ENCODE measurements at regions not wholly inside any gene's neighbourhood (a gene's known extent, or its start where the extent isn't known, plus 50 kb on each side); places are given as distances from the start of the nearest gene placed in this dataset.
"Not testable (repeated sequence)": the region's sequence is repeated elsewhere in the genome, so short reads cannot be mapped to it uniquely, and the experiment has no call there.

- no peak for TF ChIP-seq CTCF (IDR thresholded peaks at IDR 0.05; ENCODE audit: insufficient read depth, low read length, missing control alignments)
- ChIA-PET POLR2A (interaction anchor here (0.6 kb wide), 1 partner anchor 251 kb away, joined by 3 read pairs; no protein-coding TSS in a partner anchor), CTCF (no interaction called here)
- no peak overlapping the region for H3K4me3 ChIP-seq (ENCODE audit: low read depth, low read length)
- no peak for DNase-seq (ENCODE audit: low read depth, low spot score)
Measured at GRCh38 chr6:88443554-88443953, 277.4 kb upstream of the CNR1 start.

- no peak for TF ChIP-seq CTCF (IDR thresholded peaks at IDR 0.05; ENCODE audit: insufficient read depth, low read length, missing control alignments)
- ChIA-PET POLR2A (interaction anchor here (0.6 kb wide), 1 partner anchor 250 kb away, joined by 3 read pairs; no protein-coding TSS in a partner anchor), CTCF (no interaction called here)
- no peak overlapping the region for H3K4me3 ChIP-seq (ENCODE audit: low read depth, low read length)
- DNase-seq (ENCODE audit: low read depth, low spot score): no peak
Measured at GRCh38 chr6:88442737-88443136, 276.6 kb upstream of the CNR1 start.

- CTCF ChIA-PET: no interaction called here
- H3K4me3 ChIP-seq (ENCODE audit: low read depth, low read length): no peak overlapping the region
- POLR2A ChIA-PET: no interaction called here
- DNase-seq (ENCODE audit: low read depth, low spot score): no peak
- TF ChIP-seq CTCF (IDR thresholded peaks at IDR 0.05; ENCODE audit: insufficient read depth, low read length, missing control alignments): no peak
Measured at GRCh38 chr6:88441346-88441745, 275.2 kb upstream of the CNR1 start.

- H3K4me3 ChIP-seq (ENCODE audit: low read depth, low read length): no peak overlapping the region
- no peak for DNase-seq (ENCODE audit: low read depth, low spot score)
- ChIA-PET CTCF (no interaction called here), POLR2A (no interaction called here)
- TF ChIP-seq CTCF (IDR thresholded peaks at IDR 0.05; ENCODE audit: insufficient read depth, low read length, missing control alignments): no peak
Measured at GRCh38 chr6:88428068-88428467, 261.9 kb upstream of the CNR1 start.

GRCh38 chr6:88426005-88426404, 259.9 kb upstream of the CNR1 start:
- no peak for TF ChIP-seq CTCF (IDR thresholded peaks at IDR 0.05; ENCODE audit: insufficient read depth, low read length, missing control alignments)
- H3K4me3 ChIP-seq (ENCODE audit: low read depth, low read length): no peak overlapping the region
- DNase-seq (ENCODE audit: low read depth, low spot score): no peak
- CTCF ChIA-PET: no interaction called here
- POLR2A ChIA-PET: no interaction called here

- ChIA-PET CTCF (no interaction called here), POLR2A (no interaction called here)
- H3K4me3 ChIP-seq (ENCODE audit: low read depth, low read length): no peak overlapping the region
- DNase-seq (ENCODE audit: low read depth, low spot score): no peak
- no peak for TF ChIP-seq CTCF (IDR thresholded peaks at IDR 0.05; ENCODE audit: insufficient read depth, low read length, missing control alignments)
Measured at GRCh38 chr6:88422831-88423230, 256.7 kb upstream of the CNR1 start.

GRCh38 chr6:88420967-88421488, 254.9 kb upstream of the CNR1 start:
- CTCF ChIA-PET; H3K4me3 ChIP-seq (ENCODE audit: low read depth, low read length); DNase-seq (ENCODE audit: low read depth, low spot score); POLR2A ChIA-PET: not testable (repeated sequence)

- H3K4me3 ChIP-seq (ENCODE audit: low read depth, low read length); CTCF ChIA-PET; DNase-seq (ENCODE audit: low read depth, low spot score); POLR2A ChIA-PET: not testable (repeated sequence)
Measured at GRCh38 chr6:88418921-88419810, 253.0 kb upstream of the CNR1 start.

GRCh38 chr6:88417361-88417760, 251.2 kb upstream of the CNR1 start:
- POLR2A ChIA-PET; DNase-seq (ENCODE audit: low read depth, low spot score); H3K4me3 ChIP-seq (ENCODE audit: low read depth, low read length); CTCF ChIA-PET: not testable (repeated sequence)

Measured in AG04449 (cell line).